GM23338 (cell line): ENCODE measurements at regions not wholly inside any gene's neighbourhood (a gene's known extent, or its start where the extent isn't known, plus 50 kb on each side); places are given as distances from the start of the nearest gene placed in this dataset.

ENCODE experiments used
- ATAC-seq: fragments of 200-7000 bp; cut with Tn5 transposase; 3 replicates; pipeline ENCODE4 v1.9.1; 2020
- DNase-seq: peaks from one replicate; pipeline ENCODE4 v3.0.0-alpha.2; 2015; ENCODE audit warnings: low spot score
- H2AFZ ChIP-seq: fragments of 200-600 bp; sonication (generic); 2 replicates; pipeline ENCODE4 v1.8.0; 2016; ENCODE audit warnings: antibody characterized with exemption, mild to moderate bottlenecking, moderate library complexity
- H3F3A ChIP-seq: fragments of 200-600 bp; sonication (generic); replicated peaks from 2 replicates; pipeline ENCODE4 v1.8.0; 2017; ENCODE audit warnings: antibody characterized with exemption, mixed run types, low read depth
- H3K27ac ChIP-seq: fragments of 200-600 bp; sonication (generic); 2 replicates; pipeline ENCODE4 v1.6.1; 2016; ENCODE audit warnings: low read depth
- H3K27me3 ChIP-seq: fragments of 200-600 bp; sonication (generic); 2 replicates; pipeline ENCODE4 v1.8.0; 2016; ENCODE audit warnings: mild to moderate bottlenecking, mixed run types, moderate library complexity; ENCODE audit not compliant: insufficient read depth
- H3K36me3 ChIP-seq: fragments of 200-600 bp; sonication (generic); 2 replicates; pipeline ENCODE4 v1.8.0; 2016; ENCODE audit warnings: mild to moderate bottlenecking; ENCODE audit not compliant: insufficient read depth
- H3K4me1 ChIP-seq: fragments of 200-600 bp; sonication (generic); 2 replicates; pipeline ENCODE4 v1.8.0; 2016; ENCODE audit warnings: mild to moderate bottlenecking, moderate library complexity; ENCODE audit not compliant: insufficient read depth
- H3K4me2 ChIP-seq: fragments of 200-600 bp; sonication (generic); 2 replicates; pipeline ENCODE4 v1.7.1; 2017; ENCODE audit warnings: mixed run types
- H3K4me3 ChIP-seq: fragments of 200-600 bp; sonication (generic); 2 replicates; pipeline ENCODE4 v1.6.1; 2016; ENCODE audit warnings: mixed run types
- H3K79me2 ChIP-seq: fragments of 200-600 bp; sonication (generic); replicated peaks from 2 replicates; pipeline ENCODE4 v1.8.0; 2017; ENCODE audit warnings: mild to moderate bottlenecking; ENCODE audit not compliant: insufficient read depth
- H3K9me2 ChIP-seq: fragments of 200-600 bp; sonication (generic); 2 replicates; pipeline ENCODE4 v1.8.0; 2017; ENCODE audit not compliant: insufficient read depth
- H4K20me1 ChIP-seq: fragments of 200-600 bp; sonication (generic); replicated peaks from 2 replicates; pipeline ENCODE4 v1.8.0; 2017; ENCODE audit warnings: mild to moderate bottlenecking; ENCODE audit not compliant: insufficient read depth
- H3K27ac Mint-ChIP-seq: 2 replicates; pipeline ENCODE4 v1.8.0; 2020; ENCODE audit warnings: inconsistent platforms, mild to moderate bottlenecking, moderate library complexity, mixed read lengths
- H3K27me3 Mint-ChIP-seq: 3 replicates; pipeline ENCODE4 v1.8.0; 2022; ENCODE audit warnings: low read depth, mild to moderate bottlenecking, moderate library complexity, mixed read lengths, inconsistent platforms; ENCODE audit not compliant: insufficient read depth, poor library complexity
- H3K36me3 Mint-ChIP-seq: 3 replicates; pipeline ENCODE4 v1.8.0; 2021; ENCODE audit warnings: low read depth, mild to moderate bottlenecking, inconsistent platforms, moderate library complexity, mixed read lengths
- H3K4me1 Mint-ChIP-seq: 3 replicates; pipeline ENCODE4 v1.8.0; 2020; ENCODE audit warnings: mild to moderate bottlenecking, inconsistent platforms, mixed read lengths
- H3K4me3 Mint-ChIP-seq: 3 replicates; pipeline ENCODE4 v1.8.0; 2021; ENCODE audit warnings: moderate library complexity, mild to moderate bottlenecking, inconsistent platforms, mixed read lengths
- H3K9me3 Mint-ChIP-seq: 3 replicates; pipeline ENCODE4 v1.8.0; 2020; ENCODE audit warnings: moderate library complexity, mild to moderate bottlenecking, inconsistent platforms, mixed read lengths
- EZH2 ChIP-seq: fragments of 200-600 bp; sonication (generic); IDR thresholded peaks from one replicate; pipeline ENCODE4 v1.8.0; 2017; ENCODE audit warnings: antibody characterized with exemption, mild to moderate bottlenecking, low read depth; ENCODE audit not compliant: unreplicated experiment
- EZH2phosphoT487 ChIP-seq: fragments of 200-600 bp; sonication (generic); IDR thresholded peaks from one replicate; pipeline ENCODE4 v1.8.1; 2018; ENCODE audit warnings: antibody characterized with exemption; ENCODE audit not compliant: unreplicated experiment
- STAT1 ChIP-seq: IDR thresholded peaks from one replicate; pipeline ENCODE4 v1.6.1; 2016; ENCODE audit warnings: antibody characterized with exemption; ENCODE audit not compliant: unreplicated experiment
- ZNF114 ChIP-seq: fragments of 250-450 bp; sonication (Bioruptor Pico); IDR thresholded peaks from 2 replicates; pipeline ENCODE4 v1.5.0; 2020; ENCODE audit warnings: mild to moderate bottlenecking, moderate library complexity
- TF ChIP-seq, protein P1 (sequence below): fragments of 250-450 bp; sonication (Bioruptor Pico); IDR thresholded peaks from 2 replicates; pipeline ENCODE4 v1.5.0; 2020; ENCODE audit warnings: mild to moderate bottlenecking, moderate library complexity
- TF ChIP-seq, protein P2 (sequence below), 2 experiments: fragments of 200-600 bp in 1 of 2; sonication (generic) in 1 of 2; conservative IDR thresholded peaks; 2 replicates each; pipeline versions ENCODE4 v1.5.1 to v1.6.1; 2016 to 2017; ENCODE audit warnings: antibody characterized with exemption in 2 of 2, low read depth in 2 of 2, mild to moderate bottlenecking in 2 of 2, moderate library complexity in 1 of 2
- TF ChIP-seq, protein P3 (sequence below): IDR thresholded peaks from 2 replicates; pipeline ENCODE4 v1.6.1; 2016; ENCODE audit warnings: antibody characterized with exemption

DNA sequence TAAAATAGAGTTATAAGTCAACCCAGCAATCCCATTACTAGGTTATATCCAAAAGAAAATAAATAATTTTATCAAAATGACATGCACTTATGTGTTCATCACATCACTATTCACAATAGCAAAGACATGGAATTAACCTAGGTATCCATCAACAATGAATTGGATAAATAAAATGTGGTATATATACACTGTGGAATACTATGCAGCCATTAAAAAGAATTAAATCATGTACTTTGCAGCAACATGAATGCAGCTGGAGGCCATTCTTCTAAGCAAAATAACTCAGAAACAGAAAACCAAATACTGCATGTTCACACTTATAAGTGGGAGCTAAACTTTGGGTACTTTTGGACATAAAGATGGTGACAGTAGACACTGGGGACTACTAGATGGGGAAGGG is 626.0 kb downstream of the ADCYAP1 start (continued):
- TF ChIP-seq, protein P1, sequence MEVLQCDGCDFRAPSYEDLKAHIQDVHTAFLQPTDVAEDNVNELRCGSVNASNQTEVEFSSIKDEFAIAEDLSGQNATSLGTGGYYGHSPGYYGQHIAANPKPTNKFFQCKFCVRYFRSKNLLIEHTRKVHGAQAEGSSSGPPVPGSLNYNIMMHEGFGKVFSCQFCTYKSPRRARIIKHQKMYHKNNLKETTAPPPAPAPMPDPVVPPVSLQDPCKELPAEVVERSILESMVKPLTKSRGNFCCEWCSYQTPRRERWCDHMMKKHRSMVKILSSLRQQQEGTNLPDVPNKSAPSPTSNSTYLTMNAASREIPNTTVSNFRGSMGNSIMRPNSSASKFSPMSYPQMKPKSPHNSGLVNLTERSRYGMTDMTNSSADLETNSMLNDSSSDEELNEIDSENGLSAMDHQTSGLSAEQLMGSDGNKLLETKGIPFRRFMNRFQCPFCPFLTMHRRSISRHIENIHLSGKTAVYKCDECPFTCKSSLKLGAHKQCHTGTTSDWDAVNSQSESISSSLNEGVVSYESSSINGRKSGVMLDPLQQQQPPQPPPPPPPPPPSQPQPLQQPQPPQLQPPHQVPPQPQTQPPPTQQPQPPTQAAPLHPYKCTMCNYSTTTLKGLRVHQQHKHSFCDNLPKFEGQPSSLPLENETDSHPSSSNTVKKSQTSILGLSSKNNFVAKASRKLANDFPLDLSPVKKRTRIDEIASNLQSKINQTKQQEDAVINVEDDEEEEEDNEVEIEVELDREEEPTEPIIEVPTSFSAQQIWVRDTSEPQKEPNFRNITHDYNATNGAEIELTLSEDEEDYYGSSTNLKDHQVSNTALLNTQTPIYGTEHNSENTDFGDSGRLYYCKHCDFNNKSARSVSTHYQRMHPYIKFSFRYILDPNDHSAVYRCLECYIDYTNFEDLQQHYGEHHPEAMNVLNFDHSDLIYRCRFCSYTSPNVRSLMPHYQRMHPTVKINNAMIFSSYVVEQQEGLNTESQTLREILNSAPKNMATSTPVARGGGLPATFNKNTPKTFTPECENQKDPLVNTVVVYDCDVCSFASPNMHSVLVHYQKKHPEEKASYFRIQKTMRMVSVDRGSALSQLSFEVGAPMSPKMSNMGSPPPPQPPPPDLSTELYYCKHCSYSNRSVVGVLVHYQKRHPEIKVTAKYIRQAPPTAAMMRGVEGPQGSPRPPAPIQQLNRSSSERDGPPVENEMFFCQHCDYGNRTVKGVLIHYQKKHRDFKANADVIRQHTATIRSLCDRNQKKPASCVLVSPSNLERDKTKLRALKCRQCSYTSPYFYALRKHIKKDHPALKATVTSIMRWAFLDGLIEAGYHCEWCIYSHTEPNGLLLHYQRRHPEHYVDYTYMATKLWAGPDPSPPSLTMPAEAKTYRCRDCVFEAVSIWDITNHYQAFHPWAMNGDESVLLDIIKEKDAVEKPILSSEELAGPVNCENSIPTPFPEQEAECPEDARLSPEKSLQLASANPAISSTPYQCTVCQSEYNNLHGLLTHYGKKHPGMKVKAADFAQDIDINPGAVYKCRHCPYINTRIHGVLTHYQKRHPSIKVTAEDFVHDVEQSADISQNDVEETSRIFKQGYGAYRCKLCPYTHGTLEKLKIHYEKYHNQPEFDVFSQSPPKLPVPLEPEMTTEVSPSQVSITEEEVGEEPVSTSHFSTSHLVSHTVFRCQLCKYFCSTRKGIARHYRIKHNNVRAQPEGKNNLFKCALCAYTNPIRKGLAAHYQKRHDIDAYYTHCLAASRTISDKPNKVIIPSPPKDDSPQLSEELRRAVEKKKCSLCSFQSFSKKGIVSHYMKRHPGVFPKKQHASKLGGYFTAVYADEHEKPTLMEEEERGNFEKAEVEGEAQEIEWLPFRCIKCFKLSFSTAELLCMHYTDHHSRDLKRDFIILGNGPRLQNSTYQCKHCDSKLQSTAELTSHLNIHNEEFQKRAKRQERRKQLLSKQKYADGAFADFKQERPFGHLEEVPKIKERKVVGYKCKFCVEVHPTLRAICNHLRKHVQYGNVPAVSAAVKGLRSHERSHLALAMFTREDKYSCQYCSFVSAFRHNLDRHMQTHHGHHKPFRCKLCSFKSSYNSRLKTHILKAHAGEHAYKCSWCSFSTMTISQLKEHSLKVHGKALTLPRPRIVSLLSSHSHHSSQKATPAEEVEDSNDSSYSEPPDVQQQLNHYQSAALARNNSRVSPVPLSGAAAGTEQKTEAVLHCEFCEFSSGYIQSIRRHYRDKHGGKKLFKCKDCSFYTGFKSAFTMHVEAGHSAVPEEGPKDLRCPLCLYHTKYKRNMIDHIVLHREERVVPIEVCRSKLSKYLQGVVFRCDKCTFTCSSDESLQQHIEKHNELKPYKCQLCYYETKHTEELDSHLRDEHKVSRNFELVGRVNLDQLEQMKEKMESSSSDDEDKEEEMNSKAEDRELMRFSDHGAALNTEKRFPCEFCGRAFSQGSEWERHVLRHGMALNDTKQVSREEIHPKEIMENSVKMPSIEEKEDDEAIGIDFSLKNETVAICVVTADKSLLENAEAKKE (CRISPR knock-in tag): no peak
- TF ChIP-seq EZH2phosphoT487 (no peak), ZNF114 (no peak)
- TF ChIP-seq, protein P2, sequence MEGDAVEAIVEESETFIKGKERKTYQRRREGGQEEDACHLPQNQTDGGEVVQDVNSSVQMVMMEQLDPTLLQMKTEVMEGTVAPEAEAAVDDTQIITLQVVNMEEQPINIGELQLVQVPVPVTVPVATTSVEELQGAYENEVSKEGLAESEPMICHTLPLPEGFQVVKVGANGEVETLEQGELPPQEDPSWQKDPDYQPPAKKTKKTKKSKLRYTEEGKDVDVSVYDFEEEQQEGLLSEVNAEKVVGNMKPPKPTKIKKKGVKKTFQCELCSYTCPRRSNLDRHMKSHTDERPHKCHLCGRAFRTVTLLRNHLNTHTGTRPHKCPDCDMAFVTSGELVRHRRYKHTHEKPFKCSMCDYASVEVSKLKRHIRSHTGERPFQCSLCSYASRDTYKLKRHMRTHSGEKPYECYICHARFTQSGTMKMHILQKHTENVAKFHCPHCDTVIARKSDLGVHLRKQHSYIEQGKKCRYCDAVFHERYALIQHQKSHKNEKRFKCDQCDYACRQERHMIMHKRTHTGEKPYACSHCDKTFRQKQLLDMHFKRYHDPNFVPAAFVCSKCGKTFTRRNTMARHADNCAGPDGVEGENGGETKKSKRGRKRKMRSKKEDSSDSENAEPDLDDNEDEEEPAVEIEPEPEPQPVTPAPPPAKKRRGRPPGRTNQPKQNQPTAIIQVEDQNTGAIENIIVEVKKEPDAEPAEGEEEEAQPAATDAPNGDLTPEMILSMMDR (conservative IDR thresholded peaks at IDR 0.05; ENCODE audit: low read depth in 2 of 2): no peak
- TF ChIP-seq, protein P3, sequence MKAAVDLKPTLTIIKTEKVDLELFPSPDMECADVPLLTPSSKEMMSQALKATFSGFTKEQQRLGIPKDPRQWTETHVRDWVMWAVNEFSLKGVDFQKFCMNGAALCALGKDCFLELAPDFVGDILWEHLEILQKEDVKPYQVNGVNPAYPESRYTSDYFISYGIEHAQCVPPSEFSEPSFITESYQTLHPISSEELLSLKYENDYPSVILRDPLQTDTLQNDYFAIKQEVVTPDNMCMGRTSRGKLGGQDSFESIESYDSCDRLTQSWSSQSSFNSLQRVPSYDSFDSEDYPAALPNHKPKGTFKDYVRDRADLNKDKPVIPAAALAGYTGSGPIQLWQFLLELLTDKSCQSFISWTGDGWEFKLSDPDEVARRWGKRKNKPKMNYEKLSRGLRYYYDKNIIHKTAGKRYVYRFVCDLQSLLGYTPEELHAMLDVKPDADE: no peak

DNA sequence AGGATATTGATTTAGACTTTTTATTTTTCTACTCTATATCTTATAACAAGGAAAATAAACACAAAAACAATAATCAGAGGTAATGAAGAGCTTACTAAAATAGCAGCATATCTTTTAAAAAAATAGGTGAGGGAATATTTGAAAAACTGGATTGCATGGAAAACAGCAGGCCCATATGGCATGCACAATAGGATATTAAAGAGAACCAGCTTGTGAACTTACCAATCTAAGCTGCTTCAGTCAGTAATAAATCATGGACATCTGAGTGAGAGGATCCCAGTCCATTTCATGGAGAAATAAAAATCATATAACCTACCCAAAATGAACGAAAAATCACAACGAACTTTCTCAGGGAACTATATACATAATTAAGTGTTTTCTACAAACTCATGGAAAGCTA is 634.6 kb downstream of the ADCYAP1 start:
- no peaks in the 10 kb centered on the region for H3K9me2 ChIP-seq
- H3K36me3 Mint-ChIP-seq: no peaks in the 10 kb centered on the region
- no peaks in the 10 kb centered on the region for H4K20me1 ChIP-seq
- no peak overlapping the region for H2AFZ ChIP-seq
- no peaks in the 10 kb centered on the region for H3K4me1 ChIP-seq
- no peaks in the 10 kb centered on the region for H3K9me3 Mint-ChIP-seq
- no peaks in the 10 kb centered on the region for H3K36me3 ChIP-seq
- H3K27me3 ChIP-seq: no peaks in the 10 kb centered on the region
- no peaks in the 10 kb centered on the region for H3K4me1 Mint-ChIP-seq
- H3K27ac ChIP-seq: no peak overlapping the region
- ATAC-seq (no peak), DNase-seq (no peak)
- H3K27ac Mint-ChIP-seq: no peak overlapping the region
- H3K4me3 Mint-ChIP-seq: no peak overlapping the region
- no peaks in the 10 kb centered on the region for H3K79me2 ChIP-seq
- no peak overlapping the region for H3K4me3 ChIP-seq
- no peak overlapping the region for H3K4me2 ChIP-seq
- no peaks in the 10 kb centered on the region for H3F3A ChIP-seq
- H3K27me3 Mint-ChIP-seq: no peaks in the 10 kb centered on the region
- TF ChIP-seq EZH2 (no peak), STAT1 (no peak)
- TF ChIP-seq, protein P3: no peak
